B cell (primary cell): ENCODE measurements at regions not wholly inside any gene's neighbourhood (a gene's known extent, or its start where the extent isn't known, plus 50 kb on each side); places are given as distances from the start of the nearest gene placed in this dataset.

Experiments
- ATAC-seq: fragments of 200-7000 bp; cut with Tn5 transposase; one replicate; pipeline ENCODE4 v1.10.0; 2021; ENCODE audit warnings: low read depth, mild to moderate bottlenecking, moderate number of reproducible peaks, moderate library complexity
- CTCF ChIA-PET: fragments of 350-600 bp; sonication (Branson Sonifier 250); formaldehyde crosslinking; loops from one replicate; lab custom pipeline; 2021; ENCODE audit warnings: antibody characterized with exemption, inconsistent platforms; lab: Charles Lee
- POLR2A ChIA-PET: fragments of 350-600 bp; sonication (Branson Sonifier 250); formaldehyde crosslinking; loops from one replicate; lab custom pipeline; 2021; ENCODE audit warnings: antibody characterized with exemption; lab: Charles Lee
- DNase-seq: peaks from one replicate; pipeline ENCODE4 v3.0.0; 2013
- H2AFZ ChIP-seq: 2 replicates; pipeline ENCODE4 v1.6.1; 2012; ENCODE audit warnings: mild to moderate bottlenecking, low read depth, low read length; ENCODE audit not compliant: insufficient read depth, poor library complexity, severe bottlenecking
- H3K27ac ChIP-seq, 2 donors: 1 replicate in 1 of 2; 2 replicates in 1 of 2; pipeline ENCODE4 v1.5.1; 2012 to 2013; ENCODE audit warnings: low read length in 2 of 2, mild to moderate bottlenecking in 2 of 2, moderate library complexity in 1 of 2
- H3K27me3 ChIP-seq, 4 experiments: fragments of 200-600 bp in 1 of 4; sonication (generic) in 1 of 4; replicated peaks in 1 of 4; 1 replicate in 2 of 4; 2 replicates in 2 of 4; pipeline versions ENCODE4 v1.6.1 to v1.7.0; 2013 to 2016; ENCODE audit warnings: low read length in 3 of 4, mild to moderate bottlenecking in 2 of 4, mixed read lengths in 1 of 4, moderate library complexity in 1 of 4; ENCODE audit not compliant: insufficient read depth in 4 of 4, control insufficient read depth in 3 of 4; ENCODE audit errors: control extremely low read depth in 1 of 4
- H3K36me3 ChIP-seq, 2 experiments: replicated peaks in 1 of 2; 1 replicate in 1 of 2; 2 replicates in 1 of 2; pipeline versions ENCODE4 v1.6.1 to v1.7.1; 2013; ENCODE audit warnings: low read length in 1 of 2; ENCODE audit not compliant: insufficient read depth in 2 of 2, control insufficient read depth in 1 of 2; ENCODE audit errors: control extremely low read depth in 1 of 2, extremely low read depth in 1 of 2
- H3K4me1 ChIP-seq, 2 donors: fragments of 200-600 bp in 1 of 2; sonication (generic) in 1 of 2; 1 replicate in 1 of 2; 2 replicates in 1 of 2; pipeline versions ENCODE4 v1.5.1 to v1.6.1; 2013 to 2017; ENCODE audit warnings: low read length in 2 of 2; ENCODE audit not compliant: control insufficient read depth in 2 of 2, insufficient read depth in 2 of 2
- H3K4me2 ChIP-seq: replicated peaks from 2 replicates; pipeline ENCODE3; 2012; ENCODE audit warnings: mild to moderate bottlenecking, low read depth, low read length; ENCODE audit not compliant: poor library complexity, severe bottlenecking
- H3K4me3 ChIP-seq, 5 experiments: fragments of 200-600 bp in 1 of 5; sonication (generic) in 1 of 5; 1 replicate in 3 of 5; 2 replicates in 2 of 5; pipeline versions ENCODE4 v1.5.1 to v1.7.0; 2011 to 2016; ENCODE audit warnings: low read length in 4 of 5, mild to moderate bottlenecking in 4 of 5, low read depth in 2 of 5, control low read depth in 1 of 5, moderate library complexity in 1 of 5; ENCODE audit not compliant: insufficient read depth in 1 of 5; ENCODE audit errors: control extremely low read depth in 1 of 5, extremely low read depth in 1 of 5
- H3K79me2 ChIP-seq: fragments of 200-600 bp; sonication (generic); one replicate; pipeline ENCODE4 v1.6.0; 2016; ENCODE audit warnings: low read length; ENCODE audit not compliant: control insufficient read depth, insufficient read depth
- H3K9ac ChIP-seq: fragments of 200-600 bp; sonication (generic); 2 replicates; pipeline ENCODE4 v1.6.1; 2017; ENCODE audit warnings: mild to moderate bottlenecking, low read length, moderate library complexity
- H3K9me3 ChIP-seq, 3 donors: one replicate each; pipeline versions ENCODE4 v1.6.1 to v1.7.1; 2013; ENCODE audit warnings: low read length in 2 of 3; ENCODE audit not compliant: control insufficient read depth in 2 of 3, insufficient read depth in 1 of 3; ENCODE audit errors: control extremely low read depth in 1 of 3
- H4K20me1 ChIP-seq: 2 replicates; pipeline ENCODE4 v1.6.0; 2012; ENCODE audit warnings: mild to moderate bottlenecking, low read length; ENCODE audit not compliant: insufficient read depth, control insufficient read depth, poor library complexity, severe bottlenecking
- H3K27ac Mint-ChIP-seq: one replicate; pipeline ENCODE4 v1.8.0; 2021; ENCODE audit warnings: mixed read lengths
- H3K27me3 Mint-ChIP-seq: one replicate; pipeline ENCODE4 v1.8.0; 2021; ENCODE audit warnings: mixed read lengths
- H3K4me1 Mint-ChIP-seq: one replicate; pipeline ENCODE4 v1.8.0; 2021; ENCODE audit warnings: mixed read lengths
- H3K4me3 Mint-ChIP-seq: one replicate; pipeline ENCODE4 v1.8.0; 2021; ENCODE audit warnings: mixed read lengths
- H3K9me3 Mint-ChIP-seq: one replicate; pipeline ENCODE4 v1.8.0; 2022; ENCODE audit warnings: mixed read lengths; ENCODE audit not compliant: insufficient read depth
- EZH2 ChIP-seq: IDR thresholded peaks from 2 replicates; pipeline ENCODE4 v1.6.1; 2012; ENCODE audit warnings: borderline replicate concordance, low read depth, mild to moderate bottlenecking, moderate library complexity, low read length; ENCODE audit not compliant: insufficient read depth, poor library complexity, severe bottlenecking
- WGBS: methylation state at CpG from one replicate; pipeline ENCODE4 v1.1.5; 2013; ENCODE audit warnings: missing lambda C conversion rate; ENCODE audit not compliant: insufficient coverage; 5-methylcytosine and 5-hydroxymethylcytosine counted together
- intact Hi-C: fragments of 100-400 bp; cut with micrococcal nuclease; formaldehyde crosslinking; loops from one replicate; pipeline ENCODE4 v1.10.0; 2022
- TF ChIP-seq, protein P1 (sequence below): fragments of 200-600 bp; IDR thresholded peaks from one replicate; pipeline ENCODE4 v1.8.0; 2022; ENCODE audit warnings: antibody characterized with exemption, mild to moderate bottlenecking

DNA sequence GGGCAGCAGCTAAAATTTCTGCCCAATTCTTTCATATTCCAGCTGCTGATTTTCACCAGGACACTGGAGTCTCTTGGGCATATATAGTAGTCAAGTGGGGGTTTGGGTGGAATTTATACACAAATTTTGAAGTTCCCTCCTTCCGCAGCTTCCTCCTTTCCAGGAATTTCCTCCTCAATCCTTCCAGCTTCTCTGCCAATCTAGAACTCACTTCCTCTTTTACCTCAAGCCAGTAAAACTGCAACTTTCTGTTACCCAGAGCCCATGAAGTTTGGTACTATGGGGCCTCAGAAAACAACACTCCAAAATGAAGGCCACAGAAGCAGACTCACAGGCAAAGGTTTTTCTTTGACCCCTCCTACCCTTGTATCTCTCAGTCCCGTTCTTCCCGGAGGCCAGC is 51.7 kb upstream of the G2E3 start:
- Histone ChIP-seq H4K20me1 (no peaks in the 10 kb centered on the region), H3K4me3 (no peak overlapping the region), H3K36me3 (no peaks in the 10 kb centered on the region), H3K27ac (no peak overlapping the region), H2AFZ (no peak overlapping the region), H3K9me3 (no peaks in the 10 kb centered on the region), H3K27me3 (peaks cover 0 to 5% (median 0%) of the 10 kb centered on the region in 4 experiments), H3K79me2 (no peaks in the 10 kb centered on the region), H3K9ac (no peak overlapping the region), H3K4me2 (no peak overlapping the region), H3K4me1 (no peaks in the 10 kb centered on the region)
- no peak overlapping the region for H3K4me3 Mint-ChIP-seq
- H3K27ac Mint-ChIP-seq: no peak overlapping the region
- H3K4me1 Mint-ChIP-seq: no peaks in the 10 kb centered on the region
- WGBS: 94% methylated on average over 2 of the region's 3 CpGs
- ATAC-seq (no peak), DNase-seq (no peak)
- H3K9me3 Mint-ChIP-seq: no peaks in the 10 kb centered on the region
- peaks cover 28% of the 10 kb centered on the region for H3K27me3 Mint-ChIP-seq
- ChIA-PET POLR2A (no interaction called here), CTCF (no interaction called here)
- intact Hi-C loops: no loop called here
- no peak for TF ChIP-seq EZH2
- TF ChIP-seq, protein P1, sequence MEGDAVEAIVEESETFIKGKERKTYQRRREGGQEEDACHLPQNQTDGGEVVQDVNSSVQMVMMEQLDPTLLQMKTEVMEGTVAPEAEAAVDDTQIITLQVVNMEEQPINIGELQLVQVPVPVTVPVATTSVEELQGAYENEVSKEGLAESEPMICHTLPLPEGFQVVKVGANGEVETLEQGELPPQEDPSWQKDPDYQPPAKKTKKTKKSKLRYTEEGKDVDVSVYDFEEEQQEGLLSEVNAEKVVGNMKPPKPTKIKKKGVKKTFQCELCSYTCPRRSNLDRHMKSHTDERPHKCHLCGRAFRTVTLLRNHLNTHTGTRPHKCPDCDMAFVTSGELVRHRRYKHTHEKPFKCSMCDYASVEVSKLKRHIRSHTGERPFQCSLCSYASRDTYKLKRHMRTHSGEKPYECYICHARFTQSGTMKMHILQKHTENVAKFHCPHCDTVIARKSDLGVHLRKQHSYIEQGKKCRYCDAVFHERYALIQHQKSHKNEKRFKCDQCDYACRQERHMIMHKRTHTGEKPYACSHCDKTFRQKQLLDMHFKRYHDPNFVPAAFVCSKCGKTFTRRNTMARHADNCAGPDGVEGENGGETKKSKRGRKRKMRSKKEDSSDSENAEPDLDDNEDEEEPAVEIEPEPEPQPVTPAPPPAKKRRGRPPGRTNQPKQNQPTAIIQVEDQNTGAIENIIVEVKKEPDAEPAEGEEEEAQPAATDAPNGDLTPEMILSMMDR: no peak
